Brain microvascular endothelial cell (primary cell): ENCODE measurements at regions not wholly inside any gene's neighbourhood (a gene's known extent, or its start where the extent isn't known, plus 50 kb on each side); places are given as distances from the start of the nearest gene placed in this dataset.

ENCODE experiments used
- DNase-seq: peaks from one replicate; pipeline ENCODE4 v3.0.0-alpha.2; 2020
- H3K27ac ChIP-seq: fragments of 250-450 bp; sonication (Bioruptor Pico); 2 replicates; pipeline ENCODE4 v1.5.1; 2020; ENCODE audit warnings: mild to moderate bottlenecking, moderate library complexity
- H3K27me3 ChIP-seq: fragments of 250-450 bp; sonication (Bioruptor Pico); replicated peaks from 2 replicates; pipeline ENCODE4 v1.5.1; 2020; ENCODE audit warnings: mild to moderate bottlenecking
- H3K36me3 ChIP-seq: fragments of 250-450 bp; sonication (Bioruptor Pico); replicated peaks from 2 replicates; pipeline ENCODE4 v1.5.1; 2020; ENCODE audit warnings: mild to moderate bottlenecking
- H3K4me3 ChIP-seq: 2 replicates; pipeline ENCODE4 v1.5.1; 2011; ENCODE audit warnings: low read depth, mild to moderate bottlenecking, control low read depth, low read length, moderate library complexity
- CTCF ChIP-seq: IDR thresholded peaks from 2 replicates; pipeline ENCODE4 v1.5.1; 2011; ENCODE audit warnings: low read depth, mild to moderate bottlenecking, moderate library complexity, low read length, control low read depth, inconsistent platforms; ENCODE audit errors: missing control alignments
- in situ Hi-C: cut with HindIII; loops from 2 replicates; pipeline ENCODE4 v1.10.0; 2017; ENCODE audit warnings: low sequenced_read_pairs, low pct_ligation_motif_present

- no peak overlapping the region for H3K27ac ChIP-seq
- H3K4me3 ChIP-seq, result no peak overlapping the region
- no peak for TF ChIP-seq CTCF
- no peaks in the 10 kb centered on the region for H3K36me3 ChIP-seq
- in situ Hi-C loops, result no loop called here
- no peaks in the 10 kb centered on the region for H3K27me3 ChIP-seq
- no peak for DNase-seq
Observed at GRCh38 chr2:12222554-12222953, 476.1 kb downstream of the LPIN1 start.

GRCh38 chr2:12223732-12224131 lies 477.3 kb downstream of the LPIN1 start:
- TF ChIP-seq CTCF, result no peak
- no peak for DNase-seq
- H3K27me3 ChIP-seq, result no peaks in the 10 kb centered on the region
- H3K27ac ChIP-seq, result no peak overlapping the region
- H3K36me3 ChIP-seq, result no peaks in the 10 kb centered on the region
- H3K4me3 ChIP-seq, result no peak overlapping the region
- in situ Hi-C loops, result no loop called here

DNA sequence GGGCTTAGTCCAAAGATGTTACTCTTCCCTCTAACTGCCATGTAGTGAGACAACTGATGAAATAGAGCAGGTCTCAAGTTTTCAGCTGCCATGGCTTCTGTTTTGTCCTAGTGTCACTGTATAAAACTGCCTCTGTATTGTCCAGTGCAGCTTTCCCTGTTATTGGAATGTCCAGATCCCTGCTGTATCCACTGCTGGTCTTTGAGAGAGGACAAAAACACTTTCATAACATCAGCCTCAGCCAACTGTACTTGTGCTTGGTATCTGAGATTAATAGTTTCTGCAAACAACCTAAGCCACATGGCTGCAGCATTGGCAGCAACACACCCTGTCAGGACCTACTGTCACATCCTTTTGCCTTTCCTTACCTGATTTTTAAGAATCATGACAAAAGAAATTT lies 480.2 kb downstream of the LPIN1 start:
- in situ Hi-C loops, result no loop called here
- H3K27me3 ChIP-seq, result no peaks in the 10 kb centered on the region
- H3K4me3 ChIP-seq, result no peak overlapping the region
- no peak overlapping the region for H3K27ac ChIP-seq
- DNase-seq, result no peak
- TF ChIP-seq CTCF, result no peak
- no peaks in the 10 kb centered on the region for H3K36me3 ChIP-seq

GRCh38 chr2:12227941-12228608 lies 481.6 kb downstream of the LPIN1 start:
- no peaks in the 10 kb centered on the region for H3K36me3 ChIP-seq
- TF ChIP-seq CTCF, result no peak
- in situ Hi-C loops, result no loop called here
- H3K27me3 ChIP-seq, result no peaks in the 10 kb centered on the region
- peak; percentile 40 for DNase-seq
- peak overlapping the region; percentile 71 for H3K27ac ChIP-seq
- H3K4me3 ChIP-seq, result no peak overlapping the region

DNA sequence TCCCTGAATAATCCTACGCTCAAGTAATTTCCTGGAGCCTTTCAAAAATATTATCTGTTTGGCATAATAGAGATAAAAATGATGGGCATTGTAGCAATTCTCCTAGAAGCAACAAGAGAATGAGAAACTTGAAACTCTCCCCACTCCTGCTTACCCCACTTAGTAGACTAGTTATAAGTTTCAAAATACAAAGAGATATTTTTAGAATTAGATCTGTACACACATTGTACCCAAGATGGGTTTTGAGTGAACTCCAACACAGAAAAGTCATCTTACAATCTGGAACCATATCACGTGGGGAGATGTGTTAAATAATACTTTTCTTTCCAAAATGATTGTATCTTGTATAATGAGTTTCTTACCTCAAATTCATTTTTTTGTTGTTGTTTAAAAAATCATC lies 484.9 kb downstream of the LPIN1 start:
- in situ Hi-C loops, result no loop called here
- no peak overlapping the region for H3K4me3 ChIP-seq
- H3K27ac ChIP-seq, result no peak overlapping the region
- no peaks in the 10 kb centered on the region for H3K27me3 ChIP-seq
- DNase-seq, result no peak
- TF ChIP-seq CTCF, result no peak
- H3K36me3 ChIP-seq, result no peaks in the 10 kb centered on the region

DNA sequence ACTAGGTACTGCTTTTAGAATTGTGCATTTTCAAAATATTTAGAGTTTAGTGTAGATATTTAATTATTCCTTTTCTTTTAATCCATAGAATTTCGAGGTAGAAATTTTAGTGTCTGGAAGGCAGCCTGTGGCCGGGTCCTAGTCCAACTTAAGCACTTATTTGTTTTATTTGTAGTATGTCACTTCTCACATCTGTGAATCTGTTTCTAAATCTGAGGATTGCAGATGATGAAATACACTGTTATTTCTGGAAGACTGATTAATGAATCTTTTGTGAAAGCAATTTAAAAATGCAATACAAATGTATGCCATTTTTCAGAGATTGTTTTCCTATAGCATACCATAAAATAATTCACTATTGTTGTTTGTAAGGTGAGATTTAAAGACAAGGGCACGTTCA lies 483.9 kb upstream of the TRIB2 start:
- in situ Hi-C loops, result no loop called here
- no peak for DNase-seq
- no peaks in the 10 kb centered on the region for H3K36me3 ChIP-seq

More for the DNA sequence above, 483.9 kb upstream of the TRIB2 start:
- TF ChIP-seq CTCF, result no peak
- Histone ChIP-seq H3K4me3 (no peak overlapping the region), H3K27me3 (no peaks in the 10 kb centered on the region), H3K27ac (no peak overlapping the region)
